ENCODE measurements at regions not wholly inside any gene's neighbourhood (a gene's known extent, or its start where the extent isn't known, plus 50 kb on each side); places are given as distances from the start of the nearest gene placed in this dataset.

GRCh38 chr14:104339361-104339760 is 201.0 kb downstream of the KIF26A start:
- TF ChIP-seq, protein P1, sequence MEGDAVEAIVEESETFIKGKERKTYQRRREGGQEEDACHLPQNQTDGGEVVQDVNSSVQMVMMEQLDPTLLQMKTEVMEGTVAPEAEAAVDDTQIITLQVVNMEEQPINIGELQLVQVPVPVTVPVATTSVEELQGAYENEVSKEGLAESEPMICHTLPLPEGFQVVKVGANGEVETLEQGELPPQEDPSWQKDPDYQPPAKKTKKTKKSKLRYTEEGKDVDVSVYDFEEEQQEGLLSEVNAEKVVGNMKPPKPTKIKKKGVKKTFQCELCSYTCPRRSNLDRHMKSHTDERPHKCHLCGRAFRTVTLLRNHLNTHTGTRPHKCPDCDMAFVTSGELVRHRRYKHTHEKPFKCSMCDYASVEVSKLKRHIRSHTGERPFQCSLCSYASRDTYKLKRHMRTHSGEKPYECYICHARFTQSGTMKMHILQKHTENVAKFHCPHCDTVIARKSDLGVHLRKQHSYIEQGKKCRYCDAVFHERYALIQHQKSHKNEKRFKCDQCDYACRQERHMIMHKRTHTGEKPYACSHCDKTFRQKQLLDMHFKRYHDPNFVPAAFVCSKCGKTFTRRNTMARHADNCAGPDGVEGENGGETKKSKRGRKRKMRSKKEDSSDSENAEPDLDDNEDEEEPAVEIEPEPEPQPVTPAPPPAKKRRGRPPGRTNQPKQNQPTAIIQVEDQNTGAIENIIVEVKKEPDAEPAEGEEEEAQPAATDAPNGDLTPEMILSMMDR (IDR thresholded peaks at IDR 0.05) = no peak
- TF ChIP-seq ZFX (IDR thresholded peaks at IDR 0.05; ENCODE audit: borderline replicate concordance) = no peak
- no peak overlapping the region for H3K27ac ChIP-seq

- TF ChIP-seq, protein P1 (IDR thresholded peaks at IDR 0.05) = no peak
- no peak for TF ChIP-seq ZFX (IDR thresholded peaks at IDR 0.05; ENCODE audit: borderline replicate concordance)
- H3K27ac ChIP-seq = no peak overlapping the region
Measured at GRCh38 chr14:104339829-104340228, 201.4 kb downstream of the KIF26A start.

- no peak overlapping the region for H3K27ac ChIP-seq
- TF ChIP-seq ZFX (IDR thresholded peaks at IDR 0.05; ENCODE audit: borderline replicate concordance) = no peak
- TF ChIP-seq, protein P1 (IDR thresholded peaks at IDR 0.05) = peak; percentile 96
Measured at GRCh38 chr14:104341532-104342434, 203.4 kb downstream of the KIF26A start.

GRCh38 chr14:104342435-104343293 is 204.3 kb downstream of the KIF26A start:
- no peak overlapping the region for H3K27ac ChIP-seq
- TF ChIP-seq ZFX (IDR thresholded peaks at IDR 0.05; ENCODE audit: borderline replicate concordance) = no peak
- TF ChIP-seq, protein P1 (IDR thresholded peaks at IDR 0.05) = no peak

GRCh38 chr14:104343294-104343625 is 204.9 kb downstream of the KIF26A start:
- H3K27ac ChIP-seq = no peak overlapping the region
- TF ChIP-seq ZFX (IDR thresholded peaks at IDR 0.05; ENCODE audit: borderline replicate concordance) = no peak
- TF ChIP-seq, protein P1 (IDR thresholded peaks at IDR 0.05) = no peak

GRCh38 chr14:104343690-104344640 is 205.6 kb downstream of the KIF26A start:
- TF ChIP-seq, protein P1 (IDR thresholded peaks at IDR 0.05) = no peak
- TF ChIP-seq ZFX (IDR thresholded peaks at IDR 0.05; ENCODE audit: borderline replicate concordance) = no peak
- no peak overlapping the region for H3K27ac ChIP-seq

All from 22Rv1 (cell line).